GM19240 (cell line): ENCODE measurements at regions not wholly inside any gene's neighbourhood (a gene's known extent, or its start where the extent isn't known, plus 50 kb on each side); places are given as distances from the start of the nearest gene placed in this dataset.

Experiments
- DNase-seq: peaks from one replicate; pipeline ENCODE4 v3.0.0; 2011; ENCODE audit warnings: low spot score; ENCODE audit not compliant: insufficient read length

- DNase-seq, result no peak
Measured at GRCh38 chr2:67828066-67828465, 234.7 kb downstream of the C1D start.

- no peak for DNase-seq
Measured at GRCh38 chr2:67829470-67829869, 233.3 kb downstream of the C1D start.

GRCh38 chr2:67833632-67834031 lies 229.2 kb downstream of the C1D start:
- DNase-seq, result no peak

- no peak for DNase-seq
Measured at GRCh38 chr2:67834482-67834881, 228.3 kb downstream of the C1D start.

- no peak for DNase-seq
Measured at GRCh38 chr2:67835266-67835665, 227.5 kb downstream of the C1D start.

GRCh38 chr2:67836866-67837265 lies 225.9 kb downstream of the C1D start:
- DNase-seq, result no peak

GRCh38 chr2:67838205-67838604 lies 224.6 kb downstream of the C1D start:
- no peak for DNase-seq

- DNase-seq, result no peak
Measured at GRCh38 chr2:67839242-67839641, 223.6 kb downstream of the C1D start.

GRCh38 chr2:67839668-67840067 lies 223.1 kb downstream of the C1D start:
- DNase-seq, result no peak

- DNase-seq, result peak; percentile 4
Measured at GRCh38 chr2:67840460-67841068, 222.2 kb downstream of the C1D start.

- DNase-seq, result no peak
Measured at GRCh38 chr2:67841711-67842110, 221.1 kb downstream of the C1D start.

GRCh38 chr2:67842375-67842959 lies 220.3 kb downstream of the C1D start:
- DNase-seq, result no peak

- DNase-seq, result no peak
Measured at GRCh38 chr2:67844024-67844540, 218.7 kb downstream of the C1D start.

- DNase-seq, result no peak
Measured at GRCh38 chr2:67845621-67846369, 217.0 kb downstream of the C1D start.

GRCh38 chr2:67846370-67847070 lies 216.3 kb downstream of the C1D start:
- peak; percentile 29 for DNase-seq

GRCh38 chr2:67848551-67849285 lies 214.1 kb downstream of the C1D start:
- no peak for DNase-seq

- DNase-seq, result no peak
Measured at GRCh38 chr2:67851016-67851415, 211.8 kb downstream of the C1D start.

GRCh38 chr2:67851956-67852824 lies 210.6 kb downstream of the C1D start:
- no peak for DNase-seq

- no peak for DNase-seq
Measured at GRCh38 chr2:67854103-67854743, 208.6 kb downstream of the C1D start.

GRCh38 chr2:67854798-67855197 lies 208.0 kb downstream of the C1D start:
- no peak for DNase-seq
